Epithelial cell of proximal tubule (primary cell): ENCODE measurements at regions not wholly inside any gene's neighbourhood (a gene's known extent, or its start where the extent isn't known, plus 50 kb on each side); places are given as distances from the start of the nearest gene placed in this dataset.

Experiments
- DNase-seq: peaks from one replicate; pipeline ENCODE4 v3.0.0-alpha.2; 2011; ENCODE audit warnings: low read depth
- H3K4me3 ChIP-seq: 2 replicates; pipeline ENCODE4 v1.5.1; 2011; ENCODE audit warnings: low read depth, mild to moderate bottlenecking, low read length
- TF ChIP-seq, protein P1 (sequence below): conservative IDR thresholded peaks from 2 replicates; pipeline ENCODE4 v1.5.1; 2012; ENCODE audit warnings: low read depth, mild to moderate bottlenecking, low read length

DNA sequence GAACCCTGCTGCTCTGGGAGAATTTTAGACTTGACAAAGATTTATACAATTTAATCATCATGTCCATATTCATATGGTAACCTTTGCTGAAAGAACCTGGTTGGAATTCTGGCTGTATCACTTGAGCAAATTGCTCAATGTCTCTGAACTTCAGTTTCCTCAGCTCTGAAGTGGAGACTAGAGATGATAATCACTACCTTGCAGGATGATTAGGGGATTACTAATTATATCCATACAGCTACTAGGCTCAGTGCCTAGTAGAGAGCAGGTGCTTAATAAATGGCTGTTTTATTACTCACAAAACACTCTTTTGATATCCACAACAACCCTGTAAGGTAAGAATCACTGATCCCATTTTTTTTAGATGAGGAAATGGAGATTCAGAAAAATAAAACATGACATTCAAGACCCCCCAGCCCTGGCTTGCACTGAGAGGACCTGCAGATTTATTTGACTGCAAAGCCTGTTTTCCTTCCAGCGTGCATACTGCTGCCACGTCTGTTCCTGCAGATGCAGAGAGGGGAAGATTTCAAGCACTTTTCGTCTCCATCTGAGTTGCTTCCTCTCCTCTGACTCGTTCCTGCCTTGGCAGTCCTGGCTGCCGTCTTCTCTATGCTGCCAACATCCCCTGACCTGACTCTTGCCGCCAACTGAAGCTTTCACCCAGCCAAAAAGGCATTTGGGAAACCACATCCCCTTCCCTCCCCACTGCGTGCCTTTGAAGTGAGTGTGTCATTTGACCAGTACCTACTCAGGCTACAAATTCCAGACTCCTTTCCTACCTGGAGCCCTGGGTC lies 203.0 kb downstream of the PLPP3 start:
- TF ChIP-seq, protein P1, sequence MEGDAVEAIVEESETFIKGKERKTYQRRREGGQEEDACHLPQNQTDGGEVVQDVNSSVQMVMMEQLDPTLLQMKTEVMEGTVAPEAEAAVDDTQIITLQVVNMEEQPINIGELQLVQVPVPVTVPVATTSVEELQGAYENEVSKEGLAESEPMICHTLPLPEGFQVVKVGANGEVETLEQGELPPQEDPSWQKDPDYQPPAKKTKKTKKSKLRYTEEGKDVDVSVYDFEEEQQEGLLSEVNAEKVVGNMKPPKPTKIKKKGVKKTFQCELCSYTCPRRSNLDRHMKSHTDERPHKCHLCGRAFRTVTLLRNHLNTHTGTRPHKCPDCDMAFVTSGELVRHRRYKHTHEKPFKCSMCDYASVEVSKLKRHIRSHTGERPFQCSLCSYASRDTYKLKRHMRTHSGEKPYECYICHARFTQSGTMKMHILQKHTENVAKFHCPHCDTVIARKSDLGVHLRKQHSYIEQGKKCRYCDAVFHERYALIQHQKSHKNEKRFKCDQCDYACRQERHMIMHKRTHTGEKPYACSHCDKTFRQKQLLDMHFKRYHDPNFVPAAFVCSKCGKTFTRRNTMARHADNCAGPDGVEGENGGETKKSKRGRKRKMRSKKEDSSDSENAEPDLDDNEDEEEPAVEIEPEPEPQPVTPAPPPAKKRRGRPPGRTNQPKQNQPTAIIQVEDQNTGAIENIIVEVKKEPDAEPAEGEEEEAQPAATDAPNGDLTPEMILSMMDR: no peak
- DNase-seq: no peak
- H3K4me3 ChIP-seq: no peak overlapping the region

DNA sequence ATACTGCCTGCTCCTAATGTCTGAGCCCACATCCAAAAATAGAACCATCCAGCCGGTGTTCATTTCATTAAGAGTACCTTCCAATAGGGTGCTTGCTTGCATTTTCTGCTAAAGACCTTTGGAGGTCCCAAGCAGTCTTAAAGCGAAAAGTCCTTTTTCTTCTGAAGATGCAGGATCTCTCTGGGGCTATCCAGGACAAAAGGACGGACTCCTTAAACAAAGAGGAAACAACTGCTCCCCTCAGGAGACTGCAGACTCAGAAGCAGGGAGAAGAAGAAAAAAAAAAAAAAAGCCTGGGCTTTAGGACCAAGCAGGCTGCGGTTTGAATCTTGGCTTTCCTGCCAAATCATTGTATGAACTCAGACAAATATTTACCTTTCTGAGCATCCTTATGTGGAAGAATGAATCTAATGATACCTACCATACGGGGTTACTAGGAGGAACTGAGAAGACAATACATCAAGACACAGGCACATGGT lies 204.0 kb downstream of the PLPP3 start:
- DNase-seq: no peak
- TF ChIP-seq, protein P1: no peak

DNA sequence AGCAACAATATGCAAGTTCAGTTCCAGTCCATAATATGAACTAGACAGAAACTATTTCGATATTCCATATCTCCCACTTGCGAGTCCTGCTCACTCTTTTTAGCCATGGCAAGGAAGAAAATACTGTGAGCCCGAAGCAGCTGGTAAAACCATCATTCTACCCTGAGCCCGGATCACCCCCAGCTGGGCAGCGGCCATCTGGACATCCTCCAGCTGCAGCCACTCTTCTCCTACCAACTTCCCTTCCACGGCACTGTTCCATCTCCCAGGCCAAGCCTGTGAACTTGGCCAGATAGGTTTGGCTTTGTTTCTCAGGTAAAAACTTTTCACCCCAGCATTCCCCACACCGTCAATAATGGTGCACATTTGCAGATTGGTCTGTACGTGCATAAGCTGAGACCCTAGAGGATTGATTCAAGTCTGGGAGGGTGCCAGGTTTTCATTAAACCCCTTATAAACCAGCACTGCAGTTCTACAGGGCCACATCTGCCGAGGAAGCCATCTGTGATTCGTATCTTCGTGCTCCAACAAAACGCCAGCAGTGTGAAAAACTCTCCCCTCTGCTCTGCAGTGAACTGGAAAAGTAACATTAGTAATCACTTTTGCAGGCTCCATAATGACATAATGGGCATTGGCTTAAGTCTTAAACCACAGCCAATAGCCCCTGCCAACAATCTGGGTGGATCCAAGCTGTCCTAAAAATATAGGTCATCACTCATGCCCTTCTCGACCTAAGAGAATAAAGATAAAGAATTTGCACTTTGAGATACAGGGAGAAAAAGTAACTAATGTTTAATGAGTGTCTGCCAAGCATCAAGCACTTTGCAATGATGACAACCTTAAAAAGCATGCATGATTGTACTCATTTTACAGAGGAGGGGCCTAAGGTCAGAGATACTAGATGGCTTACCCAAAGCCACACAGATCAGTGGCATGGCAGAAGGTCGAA lies 205.1 kb downstream of the PLPP3 start:
- no peak for DNase-seq
- TF ChIP-seq, protein P1: no peak
- no peak overlapping the region for H3K4me3 ChIP-seq

More for the DNA sequence above, 204.0 kb downstream of the PLPP3 start:
- H3K4me3 ChIP-seq: no peak overlapping the region

DNA sequence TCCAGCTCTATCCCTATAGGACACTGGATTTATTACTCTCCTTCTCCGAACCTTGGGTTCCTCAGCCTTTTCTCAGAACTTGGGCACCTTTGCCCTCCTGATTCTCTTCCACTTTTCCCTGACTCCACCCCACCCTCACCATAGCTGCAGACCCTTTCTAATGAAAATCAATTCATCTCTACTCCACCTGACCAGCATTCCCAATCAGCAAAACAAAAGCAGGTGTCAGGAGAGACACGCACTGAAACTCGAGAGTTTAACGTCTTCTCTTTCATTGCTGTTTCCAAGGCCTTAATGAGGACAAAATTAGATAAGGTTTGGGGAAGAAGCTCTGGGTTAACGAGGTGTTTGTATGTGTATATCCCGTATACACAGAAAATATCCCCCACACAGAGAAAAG lies 208.8 kb downstream of the PLPP3 start:
- DNase-seq: no peak
- TF ChIP-seq, protein P1: no peak
- no peak overlapping the region for H3K4me3 ChIP-seq

DNA sequence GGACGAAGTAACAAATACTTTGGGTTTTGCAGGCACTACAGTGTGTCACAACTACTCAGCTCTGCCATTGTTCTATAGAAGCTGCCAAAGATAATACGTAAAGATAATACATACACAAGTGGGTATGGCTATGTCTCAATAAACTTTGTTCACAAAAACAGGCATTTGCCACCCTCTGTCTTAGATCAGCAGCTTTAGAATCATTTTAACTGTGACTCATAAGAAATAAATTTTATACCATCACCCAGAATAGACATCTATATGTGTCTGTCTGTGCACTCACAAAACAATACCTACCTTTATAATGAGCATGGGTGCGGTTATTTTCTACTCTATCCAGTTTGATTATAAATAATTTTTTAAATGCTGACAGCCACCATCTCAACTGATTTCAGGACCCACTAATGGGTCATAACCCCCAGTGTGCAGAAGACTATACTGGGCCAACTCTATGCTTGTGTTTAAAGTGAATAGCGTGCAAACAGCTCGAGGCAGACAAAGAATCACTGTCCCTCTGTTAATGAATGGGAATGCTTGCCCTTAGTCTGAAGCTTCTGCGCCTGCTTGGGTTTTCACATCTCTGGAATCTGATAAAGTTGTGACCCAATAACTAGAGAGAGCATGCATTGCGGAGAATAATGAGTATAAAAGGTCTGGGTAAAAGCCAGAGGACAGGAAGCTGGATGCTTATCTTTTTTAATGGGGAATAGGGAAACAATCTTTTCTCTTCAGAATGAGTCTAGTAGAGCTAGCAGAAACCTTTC lies 216.2 kb downstream of the PLPP3 start:
- TF ChIP-seq, protein P1: no peak
- no peak for DNase-seq
- H3K4me3 ChIP-seq: no peak overlapping the region

DNA sequence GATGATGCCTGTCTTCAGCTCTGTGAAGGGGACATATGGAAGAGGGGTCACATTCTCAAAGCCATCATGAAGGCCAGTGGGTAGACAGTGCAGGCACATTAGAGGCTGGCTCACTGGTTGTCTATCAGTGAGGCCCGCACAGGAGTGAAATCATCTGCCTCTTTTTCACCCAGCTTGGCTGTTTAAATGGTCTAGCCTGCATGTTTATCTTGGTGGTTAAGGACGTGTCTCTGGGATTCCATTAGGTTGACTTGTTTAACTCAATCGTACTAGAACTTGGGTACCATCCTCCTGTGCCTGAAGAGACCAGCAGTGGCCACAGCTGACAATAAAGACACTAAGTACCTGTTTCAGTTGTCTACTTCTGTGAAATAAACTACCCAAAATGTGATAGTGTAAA lies 219.3 kb downstream of the PLPP3 start:
- DNase-seq: no peak
- TF ChIP-seq, protein P1: no peak
- H3K4me3 ChIP-seq: no peak overlapping the region
